NOMO-1 treated with dmso at 0.1 percent for 144 hours (cell line): ENCODE measurements at regions not wholly inside any gene's neighbourhood (a gene's known extent, or its start where the extent isn't known, plus 50 kb on each side); places are given as distances from the start of the nearest gene placed in this dataset.

ENCODE experiments used
- DNase-seq: peaks from one replicate; lab custom pipeline; 2025; ENCODE audit not compliant: unreplicated experiment; lab: John Stamatoyannopoulos, UW

DNA sequence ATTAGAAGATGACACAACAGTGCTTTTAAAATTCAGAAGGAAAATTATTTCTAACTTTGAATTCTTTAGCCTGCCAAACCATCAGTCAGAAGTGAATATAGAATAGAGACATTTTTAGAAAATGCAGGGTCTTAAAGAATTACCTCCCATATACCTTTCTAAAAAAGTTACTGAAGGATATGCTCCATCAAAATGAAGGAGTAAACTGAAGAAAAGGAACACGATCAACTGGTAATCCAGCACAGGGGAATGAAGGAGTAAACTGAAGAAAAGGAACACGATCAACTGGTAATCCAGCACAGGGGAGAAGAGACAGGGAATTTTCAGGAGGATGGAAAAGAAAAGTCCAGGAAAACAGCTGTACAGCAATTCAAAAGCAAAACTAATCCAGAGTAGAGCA is 75.4 kb upstream of the LDLRAD3 start:
- no peak for DNase-seq

DNA sequence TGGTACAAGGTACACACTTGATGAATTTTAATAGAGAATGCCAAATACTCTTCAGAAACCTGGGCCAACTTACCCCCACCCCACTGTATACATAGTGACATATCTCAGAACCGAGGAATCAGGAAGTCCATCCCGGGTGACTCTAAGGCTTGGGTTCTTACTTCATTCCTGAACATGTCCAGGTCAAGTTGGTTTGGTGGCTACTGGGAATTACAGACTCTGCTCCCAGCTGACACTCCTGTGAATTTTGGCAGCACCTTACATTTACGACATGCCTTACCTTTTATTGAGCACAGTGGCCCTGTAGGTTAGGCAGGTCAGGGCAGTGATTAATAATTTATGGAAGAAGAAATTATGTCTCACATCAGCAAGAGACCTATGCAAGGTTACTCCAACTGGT is 70.1 kb upstream of the LDLRAD3 start:
- no peak for DNase-seq

DNA sequence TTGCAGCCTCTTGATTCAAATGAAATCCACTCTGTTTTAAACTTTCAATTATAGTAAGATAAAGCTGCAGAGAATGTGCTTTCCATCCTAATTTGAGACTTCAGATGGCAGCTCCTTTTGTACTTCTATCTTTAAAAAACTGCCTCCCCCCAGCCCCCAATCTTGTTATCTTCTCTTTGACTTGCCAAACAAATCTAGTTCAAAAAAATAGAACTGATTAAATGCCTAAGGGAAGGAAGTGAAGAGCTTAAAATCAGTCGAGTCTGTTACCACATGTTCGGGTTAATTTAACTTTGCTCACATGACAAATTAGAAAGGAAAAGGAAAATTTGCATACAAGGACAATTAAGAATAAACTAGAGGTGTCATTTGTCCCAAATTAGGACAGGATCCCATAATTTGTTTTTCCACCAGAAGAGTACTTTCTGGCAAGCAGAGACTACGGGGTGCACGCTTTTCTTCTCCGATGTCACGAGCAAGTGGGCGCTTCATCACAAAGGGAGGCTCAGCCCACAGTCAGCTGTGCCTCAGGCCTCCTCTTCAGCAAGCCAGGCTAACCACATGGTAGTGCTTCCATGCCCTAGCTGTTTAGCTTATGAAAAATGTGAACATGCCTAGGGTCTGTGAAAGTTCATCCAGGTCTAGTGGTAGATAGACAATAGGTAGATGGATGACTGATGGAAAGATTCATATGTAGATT is 69.0 kb upstream of the LDLRAD3 start:
- no peak for DNase-seq

DNA sequence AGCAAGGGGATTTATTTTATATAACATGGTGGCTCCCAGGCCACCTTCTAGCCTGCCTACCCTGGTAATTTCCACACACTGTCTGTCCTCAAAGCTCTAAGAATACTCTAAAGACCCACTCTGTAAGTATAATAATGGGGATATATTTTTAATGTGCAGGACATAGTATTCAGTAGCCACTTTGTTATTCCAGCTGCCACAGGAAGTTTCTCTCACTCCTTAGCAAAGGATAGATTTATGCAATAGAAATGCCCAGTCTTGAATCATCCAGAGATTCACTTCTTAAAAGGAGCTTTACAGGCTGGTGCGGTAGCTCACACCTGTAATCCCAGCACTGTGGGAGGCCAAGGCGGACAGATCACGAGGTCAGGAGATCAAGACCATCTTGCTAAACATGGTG is 68.4 kb upstream of the LDLRAD3 start:
- no peak for DNase-seq

GRCh38 chr11:35876786-35877185 is 67.1 kb upstream of the LDLRAD3 start:
- no peak for DNase-seq

DNA sequence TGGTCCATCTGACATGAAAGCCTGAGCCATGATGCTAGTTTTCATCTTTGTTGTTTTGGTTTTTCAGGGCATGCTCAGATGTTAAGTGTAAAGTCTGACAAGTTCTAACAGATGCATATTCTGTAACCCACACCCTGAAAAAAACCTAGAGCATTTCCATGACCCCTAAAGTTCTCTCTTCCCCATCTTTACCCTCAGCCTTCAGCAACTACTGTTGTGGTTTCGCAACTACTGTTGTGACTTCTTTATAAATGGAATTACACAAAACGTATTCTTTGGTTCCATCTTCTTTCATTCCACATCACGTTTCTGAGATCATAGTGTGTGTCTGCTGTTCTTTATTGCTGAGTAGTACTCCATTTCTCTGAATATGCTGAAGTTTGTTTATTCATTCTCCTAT is 65.1 kb upstream of the LDLRAD3 start:
- peak; percentile 50 for DNase-seq

DNA sequence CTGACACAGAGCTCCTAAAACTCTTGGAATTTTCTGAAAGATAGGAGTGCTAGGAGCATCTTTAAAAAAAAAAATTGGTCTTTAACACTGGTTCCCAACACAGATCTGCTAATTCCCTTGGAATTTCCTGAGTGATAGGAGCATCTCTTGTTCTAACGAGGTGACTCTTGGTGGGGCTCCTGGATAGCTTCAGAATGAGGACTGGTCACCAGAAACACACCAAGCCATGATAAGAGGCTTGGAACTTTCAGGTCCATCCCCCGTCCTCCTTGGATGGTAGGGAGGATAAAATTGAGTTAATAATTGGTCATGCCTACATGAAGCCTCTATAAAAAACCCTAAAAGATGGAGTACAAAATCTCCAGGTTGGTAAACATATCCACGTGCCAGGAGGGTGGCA is 64.5 kb upstream of the LDLRAD3 start:
- no peak for DNase-seq

- DNase-seq: no peak
These were observed 57.1 kb upstream of the LDLRAD3 start for GRCh38 chr11:35886759-35887158.

- DNase-seq: no peak
These were observed 56.1 kb upstream of the LDLRAD3 start for GRCh38 chr11:35887737-35888136.

GRCh38 chr11:35888961-35889360 is 54.9 kb upstream of the LDLRAD3 start:
- no peak for DNase-seq

DNA sequence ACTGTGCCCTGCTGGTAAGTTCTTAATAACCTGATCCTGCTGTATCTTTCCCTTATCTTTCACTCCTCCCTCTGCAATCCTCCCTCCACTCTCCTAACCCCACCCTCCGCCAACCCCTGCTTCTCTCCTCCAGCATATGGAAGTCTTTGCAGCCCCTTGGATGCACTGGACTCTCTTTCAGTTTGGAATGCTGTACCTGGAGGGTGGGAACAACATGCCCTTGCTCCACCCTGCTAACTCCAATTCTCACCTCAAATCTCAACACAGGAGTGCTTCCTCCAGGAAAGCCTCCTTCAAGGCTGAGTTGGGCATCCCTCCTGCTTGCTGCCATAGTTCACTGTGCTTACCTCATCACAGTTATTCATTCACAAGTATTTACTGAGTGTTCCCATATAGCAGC is 52.8 kb upstream of the LDLRAD3 start:
- no peak for DNase-seq

DNA sequence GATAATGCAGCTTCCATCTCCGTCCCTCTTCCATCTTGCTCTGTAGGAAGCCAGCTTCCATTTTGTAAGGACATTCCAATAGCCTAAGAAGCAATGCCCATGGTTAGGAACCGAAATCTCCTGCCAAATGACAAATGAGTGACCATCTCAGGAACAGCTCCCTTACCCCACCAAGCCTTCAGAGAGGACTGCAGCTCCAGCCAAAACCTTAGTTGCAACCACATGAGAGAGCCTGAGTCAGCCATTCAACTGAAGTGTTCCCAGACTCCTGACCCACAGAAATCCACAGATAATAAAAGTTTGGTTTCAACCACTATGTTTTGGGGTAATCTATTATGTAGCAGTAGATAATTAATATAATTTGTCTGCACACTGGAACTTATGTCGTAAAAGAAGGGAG is 51.7 kb upstream of the LDLRAD3 start:
- DNase-seq: no peak

DNA sequence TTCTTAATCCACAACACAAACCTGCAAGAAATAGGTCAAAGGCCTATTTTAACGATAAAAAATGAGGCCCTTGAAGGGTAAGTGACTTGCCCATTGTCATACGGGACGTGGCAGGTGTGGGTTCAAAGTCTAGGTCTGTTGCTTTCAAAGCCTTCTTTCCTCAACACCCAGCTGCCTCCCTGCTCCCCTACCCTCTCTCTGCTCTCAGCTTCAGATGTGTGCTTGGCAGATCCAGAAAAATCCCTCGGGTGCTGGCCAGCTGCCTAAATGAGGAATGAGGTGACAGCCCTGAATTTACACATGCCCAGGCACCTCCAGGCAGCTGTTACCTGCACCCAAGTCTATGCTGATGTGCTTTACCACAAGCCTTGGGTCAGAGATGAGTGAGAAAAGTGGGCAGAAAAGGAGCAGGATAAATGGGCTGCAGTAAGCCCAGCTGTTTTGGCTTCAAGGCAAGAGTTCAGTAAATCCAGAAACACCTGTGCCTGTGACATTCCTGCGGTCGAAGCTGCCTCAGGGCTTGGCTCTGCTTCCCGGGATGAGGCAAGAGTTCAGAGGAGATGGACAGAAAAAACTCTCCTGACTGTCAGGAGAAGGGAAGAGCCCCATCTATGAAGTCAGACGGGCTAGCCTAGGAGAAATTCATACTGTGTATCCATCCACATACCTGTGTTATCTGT is 49.9 kb upstream of the LDLRAD3 start:
- no peak for DNase-seq
